ENCODE measurements at regions not wholly inside any gene's neighbourhood (a gene's known extent, or its start where the extent isn't known, plus 50 kb on each side); places are given as distances from the start of the nearest gene placed in this dataset.

DNA sequence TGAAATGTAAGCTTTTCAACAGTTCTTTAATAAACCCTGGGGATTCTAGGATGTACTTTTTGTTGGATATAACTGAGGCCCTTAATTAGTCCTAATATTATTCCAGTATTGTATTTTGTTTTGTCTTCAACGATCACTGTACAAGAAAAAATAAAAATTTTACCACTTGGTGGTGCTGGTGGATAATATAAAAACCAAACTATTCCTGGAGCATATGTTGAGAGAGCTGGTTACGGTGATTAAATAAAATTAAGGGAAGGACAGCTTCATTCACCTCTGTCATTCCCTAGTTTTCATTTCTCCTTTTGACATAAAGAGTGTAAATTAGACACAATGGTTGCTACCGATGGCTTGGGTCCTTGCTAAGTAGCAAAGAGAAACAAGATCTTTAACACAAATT is 598.6 kb upstream of the PCDH20 start:
- TF ChIP-seq, protein P1, sequence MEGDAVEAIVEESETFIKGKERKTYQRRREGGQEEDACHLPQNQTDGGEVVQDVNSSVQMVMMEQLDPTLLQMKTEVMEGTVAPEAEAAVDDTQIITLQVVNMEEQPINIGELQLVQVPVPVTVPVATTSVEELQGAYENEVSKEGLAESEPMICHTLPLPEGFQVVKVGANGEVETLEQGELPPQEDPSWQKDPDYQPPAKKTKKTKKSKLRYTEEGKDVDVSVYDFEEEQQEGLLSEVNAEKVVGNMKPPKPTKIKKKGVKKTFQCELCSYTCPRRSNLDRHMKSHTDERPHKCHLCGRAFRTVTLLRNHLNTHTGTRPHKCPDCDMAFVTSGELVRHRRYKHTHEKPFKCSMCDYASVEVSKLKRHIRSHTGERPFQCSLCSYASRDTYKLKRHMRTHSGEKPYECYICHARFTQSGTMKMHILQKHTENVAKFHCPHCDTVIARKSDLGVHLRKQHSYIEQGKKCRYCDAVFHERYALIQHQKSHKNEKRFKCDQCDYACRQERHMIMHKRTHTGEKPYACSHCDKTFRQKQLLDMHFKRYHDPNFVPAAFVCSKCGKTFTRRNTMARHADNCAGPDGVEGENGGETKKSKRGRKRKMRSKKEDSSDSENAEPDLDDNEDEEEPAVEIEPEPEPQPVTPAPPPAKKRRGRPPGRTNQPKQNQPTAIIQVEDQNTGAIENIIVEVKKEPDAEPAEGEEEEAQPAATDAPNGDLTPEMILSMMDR (IDR thresholded peaks at IDR 0.05; ENCODE audit: low read depth, low read length, missing control alignments), result no peak
- peak; percentile 13 for DNase-seq (ENCODE audit: low read depth)
- H3K4me3 ChIP-seq (ENCODE audit: low read depth, low read length), result peak overlapping the region; percentile 29
- in situ Hi-C loops (cut with HindIII; ENCODE audit: low sequenced_read_pairs), result no loop called here

DNA sequence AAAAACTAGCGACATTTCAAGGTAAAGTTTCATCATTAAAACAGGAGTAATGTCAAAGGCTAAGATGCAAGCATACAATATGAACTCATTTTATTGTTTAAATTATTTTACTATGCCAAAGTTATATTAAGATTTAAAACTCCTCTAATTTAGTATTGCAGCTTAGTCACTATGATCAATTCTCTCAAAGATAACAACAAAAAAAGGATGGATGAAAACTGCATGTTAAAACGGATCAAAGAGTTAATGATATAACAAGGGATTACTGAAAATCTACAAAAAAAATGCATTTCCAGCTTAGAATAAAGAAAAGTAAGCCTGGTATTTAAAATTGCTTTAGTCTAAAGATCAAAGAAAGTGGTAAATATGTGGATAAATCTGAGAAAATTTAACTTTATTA is 587.8 kb upstream of the PCDH20 start:
- DNase-seq (ENCODE audit: low read depth), result no peak
- in situ Hi-C loops (cut with HindIII; ENCODE audit: low sequenced_read_pairs), result no loop called here
- no peak overlapping the region for H3K4me3 ChIP-seq (ENCODE audit: low read depth, low read length)
- TF ChIP-seq, protein P1 (IDR thresholded peaks at IDR 0.05; ENCODE audit: low read depth, low read length, missing control alignments), result no peak

DNA sequence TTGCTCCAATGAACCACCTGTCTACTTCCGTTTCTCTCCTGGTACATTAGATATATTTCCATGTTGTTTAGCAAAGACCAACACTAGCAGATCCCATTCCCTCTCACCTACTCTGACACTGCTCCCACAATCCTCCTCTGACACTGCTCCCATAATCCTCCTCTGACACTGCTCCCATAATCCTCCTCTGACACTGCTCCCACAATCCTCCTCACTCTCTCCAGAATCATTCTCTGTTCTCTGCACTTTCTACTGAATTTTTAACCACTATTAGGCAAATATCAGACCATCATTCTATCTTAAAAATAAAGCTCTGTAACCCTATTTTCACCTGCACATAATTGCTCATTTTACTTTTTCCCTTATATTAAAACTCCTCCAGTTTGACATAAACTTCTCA is 578.5 kb upstream of the PCDH20 start:
- in situ Hi-C loops (cut with HindIII; ENCODE audit: low sequenced_read_pairs), result no loop called here
- H3K4me3 ChIP-seq (ENCODE audit: low read depth, low read length), result no peak overlapping the region
- DNase-seq (ENCODE audit: low read depth), result no peak
- TF ChIP-seq, protein P1 (IDR thresholded peaks at IDR 0.05; ENCODE audit: low read depth, low read length, missing control alignments), result no peak

DNA sequence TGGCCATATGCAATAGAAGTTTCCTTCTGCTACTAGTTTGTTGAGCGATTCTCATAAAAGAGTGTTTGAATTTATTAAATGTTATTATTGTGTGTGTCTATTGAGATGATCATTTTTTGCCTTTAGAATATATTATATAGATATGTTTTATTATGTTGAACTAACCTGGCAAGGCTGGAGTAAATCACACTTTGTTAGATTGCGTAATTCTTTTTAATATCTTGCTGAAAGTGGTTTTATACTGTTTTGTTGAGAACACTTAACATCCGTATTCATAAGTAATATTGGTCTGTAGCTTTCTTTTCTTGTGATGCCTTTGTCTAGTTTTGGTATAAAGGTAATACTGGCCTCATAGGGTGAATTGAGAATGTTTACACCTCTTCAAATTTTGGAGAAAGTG is 574.3 kb upstream of the PCDH20 start:
- DNase-seq (ENCODE audit: low read depth), result no peak
- H3K4me3 ChIP-seq (ENCODE audit: low read depth, low read length), result no peak overlapping the region
- TF ChIP-seq, protein P1 (IDR thresholded peaks at IDR 0.05; ENCODE audit: low read depth, low read length, missing control alignments), result no peak
- in situ Hi-C loops (cut with HindIII; ENCODE audit: low sequenced_read_pairs), result no loop called here

DNA sequence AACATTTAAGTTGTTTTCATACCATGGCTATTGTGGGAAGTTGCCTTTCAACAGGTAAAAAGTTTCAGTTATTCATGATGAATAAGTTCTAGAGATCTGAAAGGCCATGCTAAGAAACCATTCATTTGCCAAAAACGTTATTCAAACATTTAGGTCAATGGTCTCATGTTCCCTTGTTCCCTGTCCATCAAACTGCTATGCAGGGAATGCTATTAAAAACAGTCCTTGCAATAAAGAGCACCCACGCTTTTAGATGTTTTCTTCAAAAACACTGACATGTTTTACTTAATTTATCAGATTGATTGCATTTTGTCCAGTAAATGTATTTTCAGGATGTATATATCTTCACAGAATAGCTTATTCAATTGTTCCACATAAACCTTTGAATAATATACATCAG is 573.2 kb upstream of the PCDH20 start:
- DNase-seq (ENCODE audit: low read depth), result no peak
- H3K4me3 ChIP-seq (ENCODE audit: low read depth, low read length), result no peak overlapping the region
- in situ Hi-C loops (cut with HindIII; ENCODE audit: low sequenced_read_pairs), result no loop called here
- TF ChIP-seq, protein P1 (IDR thresholded peaks at IDR 0.05; ENCODE audit: low read depth, low read length, missing control alignments), result no peak

DNA sequence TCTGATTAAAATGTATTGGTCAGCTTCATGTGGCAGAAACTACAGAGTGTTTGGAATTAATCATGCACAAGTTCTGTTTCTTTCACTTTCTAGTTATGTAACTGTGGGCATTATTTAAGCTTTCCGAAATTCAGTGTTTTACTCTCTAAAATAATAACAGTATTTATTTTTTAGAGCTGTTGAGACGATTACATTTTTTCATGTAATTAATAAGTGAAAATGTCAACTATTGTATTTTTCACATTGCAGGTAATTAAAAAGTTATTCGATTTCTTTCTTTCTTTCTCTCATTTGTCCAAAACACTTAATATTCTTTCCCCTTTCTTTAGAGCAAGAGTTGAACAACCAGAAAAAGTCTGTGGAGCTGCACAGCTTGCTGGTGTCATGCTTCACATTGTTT is 559.4 kb upstream of the PCDH20 start:
- in situ Hi-C loops (cut with HindIII; ENCODE audit: low sequenced_read_pairs), result no loop called here

More for the DNA sequence above, 559.4 kb upstream of the PCDH20 start:
- H3K4me3 ChIP-seq (ENCODE audit: low read depth, low read length), result no peak overlapping the region
- DNase-seq (ENCODE audit: low read depth), result no peak
- TF ChIP-seq, protein P1 (IDR thresholded peaks at IDR 0.05; ENCODE audit: low read depth, low read length, missing control alignments), result no peak
